ENCODE measurements at regions not wholly inside any gene's neighbourhood (a gene's known extent, or its start where the extent isn't known, plus 50 kb on each side); places are given as distances from the start of the nearest gene placed in this dataset.

GRCh38 chr13:83692800-83693199 is 189.5 kb downstream of the SLITRK1 start:
- TF ChIP-seq CTCF (IDR thresholded peaks at IDR 0.05) (no peak), POLR2A (IDR thresholded peaks at IDR 0.05) (no peak), EP300 (IDR thresholded peaks at IDR 0.05) (no peak), POLR2AphosphoS5 (IDR thresholded peaks at IDR 0.05) (no peak)
- Histone ChIP-seq H3K27ac (no peak overlapping the region), H3K4me3 (no peak overlapping the region), H3K4me1 (no peaks in the 10 kb centered on the region), H3K27me3 (no peaks in the 10 kb centered on the region), H3K9me3 (no peaks in the 10 kb centered on the region), H3K36me3 (no peaks in the 10 kb centered on the region)
- no peak for DNase-seq
- intact Hi-C loops (cut with DNase I), result no loop called here
- WGBS, 2 donors, result 84 to 87% methylated on average over 2 of the region's 2 CpGs

- intact Hi-C loops (cut with DNase I), result no loop called here
- no peak for DNase-seq
- 48 to 61% methylated on average over 1 of the region's 1 CpG for WGBS, 2 donors
- no peak overlapping the region for H3K4me3 ChIP-seq
- no peaks in the 10 kb centered on the region for H3K9me3 ChIP-seq
- H3K4me1 ChIP-seq, result no peaks in the 10 kb centered on the region
- H3K36me3 ChIP-seq, result no peaks in the 10 kb centered on the region
- no peak overlapping the region for H3K27ac ChIP-seq
- no peak for TF ChIP-seq EP300 (IDR thresholded peaks at IDR 0.05)
- TF ChIP-seq POLR2AphosphoS5 (IDR thresholded peaks at IDR 0.05), result no peak
- TF ChIP-seq CTCF (IDR thresholded peaks at IDR 0.05), result no peak
- no peak for TF ChIP-seq POLR2A (IDR thresholded peaks at IDR 0.05)
- no peaks in the 10 kb centered on the region for H3K27me3 ChIP-seq
Measured at GRCh38 chr13:83691966-83692365, 190.3 kb downstream of the SLITRK1 start.

GRCh38 chr13:83681547-83681946 is 200.7 kb downstream of the SLITRK1 start:
- Histone ChIP-seq H3K9me3 (peaks cover 0 to 5% (median 0%) of the 10 kb centered on the region in 4 donors), H3K36me3 (no peaks in the 10 kb centered on the region), H3K27ac (no peak overlapping the region), H3K4me3 (no peak overlapping the region), H3K4me1 (no peaks in the 10 kb centered on the region), H3K27me3 (no peaks in the 10 kb centered on the region)
- TF ChIP-seq POLR2AphosphoS5 (IDR thresholded peaks at IDR 0.05) (no peak), POLR2A (IDR thresholded peaks at IDR 0.05) (no peak), CTCF (IDR thresholded peaks at IDR 0.05) (no peak), EP300 (IDR thresholded peaks at IDR 0.05) (no peak)
- DNase-seq, result no peak
- 65 to 76% methylated on average over 1 of the region's 1 CpG for WGBS, 2 donors
- intact Hi-C loops (cut with DNase I), result no loop called here

- Histone ChIP-seq H3K27ac (no peak overlapping the region), H3K4me1 (no peaks in the 10 kb centered on the region), H3K27me3 (no peaks in the 10 kb centered on the region), H3K9me3 (no peaks in the 10 kb centered on the region), H3K4me3 (no peak overlapping the region), H3K36me3 (no peaks in the 10 kb centered on the region)
- intact Hi-C loops (cut with DNase I), result no loop called here
- TF ChIP-seq CTCF (IDR thresholded peaks at IDR 0.05) (no peak), EP300 (IDR thresholded peaks at IDR 0.05) (no peak), POLR2AphosphoS5 (IDR thresholded peaks at IDR 0.05) (no peak), POLR2A (IDR thresholded peaks at IDR 0.05) (no peak)
- no peak for DNase-seq
Measured at GRCh38 chr13:83677985-83678384, 204.3 kb downstream of the SLITRK1 start.

GRCh38 chr13:83672612-83673011 is 209.7 kb downstream of the SLITRK1 start:
- 80 to 92% methylated on average over 2 of the region's 2 CpGs for WGBS, 2 donors

More at GRCh38 chr13:83672612-83673011, 209.7 kb downstream of the SLITRK1 start:
- DNase-seq, result no peak
- Histone ChIP-seq H3K27ac (no peak overlapping the region), H3K4me1 (no peaks in the 10 kb centered on the region), H3K27me3 (no peaks in the 10 kb centered on the region), H3K9me3 (no peaks in the 10 kb centered on the region), H3K36me3 (no peaks in the 10 kb centered on the region), H3K4me3 (no peak overlapping the region)
- intact Hi-C loops (cut with DNase I), result no loop called here
- TF ChIP-seq EP300 (IDR thresholded peaks at IDR 0.05) (no peak), POLR2AphosphoS5 (IDR thresholded peaks at IDR 0.05) (no peak), POLR2A (IDR thresholded peaks at IDR 0.05) (no peak), CTCF (IDR thresholded peaks at IDR 0.05) (no peak)

All from sigmoid colon (tissue), 6 donors.